Natural killer cell treated with Interleukin-12 subunit alpha and Interleukin-12 subunit beta and Interleukin-15 and Interleukin-18, amount 100 ng/mL, for 72 hours (primary cell): ENCODE measurements at regions not wholly inside any gene's neighbourhood (a gene's known extent, or its start where the extent isn't known, plus 50 kb on each side); places are given as distances from the start of the nearest gene placed in this dataset.

Source experiments
- ATAC-seq, 2 donors: fragments of 150-1000 bp; cut with Tn5 transposase in 1 of 2; sonication (Bioruptor Pico), chemical (Tn5 transposase) in 1 of 2; 2 replicates each; pipeline ENCODE4 v1.10.0; 2021
- DNase-seq: peaks from one replicate; pipeline ENCODE4 v3.0.0; 2022; ENCODE audit warnings: low spot score
- H3K27ac Mint-ChIP-seq, 2 donors: 1 replicate in 1 of 2; 2 replicates in 1 of 2; pipeline ENCODE4 v1.8.0; 2022; ENCODE audit warnings: mixed read lengths in 2 of 2, mild to moderate bottlenecking in 1 of 2, moderate library complexity in 1 of 2
- H3K27me3 Mint-ChIP-seq, 2 donors: 1 replicate in 1 of 2; 2 replicates in 1 of 2; pipeline ENCODE4 v1.8.0; 2022; ENCODE audit warnings: mixed read lengths in 2 of 2
- H3K36me3 Mint-ChIP-seq: one replicate; pipeline ENCODE4 v1.8.0; 2022; ENCODE audit warnings: mixed read lengths
- H3K4me1 Mint-ChIP-seq, 2 donors: 1 replicate in 1 of 2; 2 replicates in 1 of 2; pipeline ENCODE4 v1.8.0; 2022; ENCODE audit warnings: low read depth in 2 of 2, mixed read lengths in 2 of 2, mild to moderate bottlenecking in 1 of 2
- H3K4me3 Mint-ChIP-seq: one replicate; pipeline ENCODE4 v1.8.0; 2022; ENCODE audit warnings: mixed read lengths
- H3K9me3 Mint-ChIP-seq: 2 replicates; pipeline ENCODE4 v1.8.0; 2022; ENCODE audit warnings: mixed read lengths

DNA sequence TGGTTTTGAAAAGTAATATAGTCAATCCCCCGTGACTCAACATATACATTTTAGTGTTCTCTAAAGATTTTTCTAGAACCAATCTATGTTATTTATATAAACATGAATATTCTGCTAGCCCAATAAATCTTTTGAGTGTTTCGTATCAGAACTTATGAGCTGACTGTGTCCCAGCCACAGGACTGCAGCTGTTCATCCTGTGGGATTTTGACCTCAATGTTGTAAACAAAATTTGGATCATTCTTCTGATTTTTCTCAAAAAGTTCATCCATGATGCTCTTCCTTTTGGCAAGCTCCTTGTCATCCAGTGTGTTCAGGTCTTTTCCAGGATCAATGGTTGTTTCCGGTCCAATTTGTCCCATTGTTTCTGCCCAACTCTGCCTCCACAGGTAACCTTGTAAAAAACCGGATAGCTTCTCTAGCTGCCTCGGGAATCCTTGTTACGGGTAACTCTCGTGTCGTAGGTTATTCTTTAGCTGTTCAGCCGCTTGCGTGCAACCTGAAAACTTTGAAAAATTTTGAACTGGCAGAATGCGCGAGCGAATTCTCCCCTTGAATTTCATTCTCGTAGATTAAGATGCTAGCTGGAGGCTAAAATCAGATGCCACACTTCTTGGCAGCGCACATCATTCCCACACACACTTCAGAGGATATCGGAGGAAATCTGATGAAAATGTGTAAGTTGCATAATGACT, 195.2 kb downstream of the SH3BP4 start:
- DNase-seq: no peak
- H3K4me1 Mint-ChIP-seq: no peaks in the 10 kb centered on the region
- H3K27me3 Mint-ChIP-seq: peaks cover 15 to 40% of the 10 kb centered on the region in 2 donors

DNA sequence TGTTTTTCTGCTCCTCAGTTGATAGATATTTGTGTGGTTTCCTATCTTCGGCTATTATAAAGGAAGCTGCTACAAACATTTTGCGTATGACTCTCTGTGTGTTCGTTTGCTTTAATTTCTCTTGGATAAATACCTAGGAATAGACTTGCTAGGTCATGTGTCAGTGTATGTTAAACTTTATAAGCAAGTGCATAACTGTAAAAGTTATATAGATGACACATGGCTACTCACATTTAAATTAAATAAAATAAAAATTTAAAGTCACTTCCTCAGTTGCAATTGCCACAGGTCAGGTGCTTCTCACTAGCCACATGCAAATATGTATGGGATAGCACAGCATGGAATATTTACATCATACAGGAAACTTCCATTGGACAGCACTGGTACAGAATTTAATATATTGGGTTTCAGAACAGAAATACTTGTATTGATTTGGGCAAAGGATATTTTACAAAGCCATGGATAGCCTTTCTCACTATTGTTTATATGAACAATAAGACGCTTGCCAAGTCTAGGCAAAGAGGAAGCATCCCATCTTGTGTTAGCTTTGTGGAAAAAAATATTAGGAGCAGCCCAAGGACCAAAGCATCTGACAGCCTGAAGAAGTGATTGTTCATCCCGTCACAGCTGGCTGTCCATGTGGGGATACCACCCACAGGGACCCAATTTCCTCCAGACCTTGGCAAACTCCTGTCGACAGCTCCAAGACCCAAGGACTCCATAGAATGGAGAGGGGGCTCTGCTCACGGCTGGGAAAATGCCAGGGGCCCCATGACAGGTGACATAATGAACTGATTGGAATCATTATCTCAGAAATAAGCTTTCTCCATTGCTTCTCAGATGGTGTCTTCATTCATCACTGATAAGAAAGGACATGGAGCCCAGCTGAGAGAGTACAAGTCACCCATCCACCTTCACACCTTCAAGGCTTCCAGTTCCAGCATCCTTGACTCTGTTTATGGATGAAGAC, 196.7 kb downstream of the SH3BP4 start:
- DNase-seq: no peak
- no peak for ATAC-seq
- H3K9me3 Mint-ChIP-seq: no peaks in the 10 kb centered on the region
- H3K27ac Mint-ChIP-seq: no peak overlapping the region
- H3K36me3 Mint-ChIP-seq: no peaks in the 10 kb centered on the region
- no peak overlapping the region for H3K4me3 Mint-ChIP-seq
- H3K27me3 Mint-ChIP-seq: peaks cover 13 to 40% of the 10 kb centered on the region in 2 donors
- no peaks in the 10 kb centered on the region for H3K4me1 Mint-ChIP-seq

More for the DNA sequence above, 195.2 kb downstream of the SH3BP4 start:
- H3K9me3 Mint-ChIP-seq: no peaks in the 10 kb centered on the region
- H3K36me3 Mint-ChIP-seq: no peaks in the 10 kb centered on the region
- H3K4me3 Mint-ChIP-seq: no peak overlapping the region
- H3K27ac Mint-ChIP-seq: no peak overlapping the region
- ATAC-seq: no peak

DNA sequence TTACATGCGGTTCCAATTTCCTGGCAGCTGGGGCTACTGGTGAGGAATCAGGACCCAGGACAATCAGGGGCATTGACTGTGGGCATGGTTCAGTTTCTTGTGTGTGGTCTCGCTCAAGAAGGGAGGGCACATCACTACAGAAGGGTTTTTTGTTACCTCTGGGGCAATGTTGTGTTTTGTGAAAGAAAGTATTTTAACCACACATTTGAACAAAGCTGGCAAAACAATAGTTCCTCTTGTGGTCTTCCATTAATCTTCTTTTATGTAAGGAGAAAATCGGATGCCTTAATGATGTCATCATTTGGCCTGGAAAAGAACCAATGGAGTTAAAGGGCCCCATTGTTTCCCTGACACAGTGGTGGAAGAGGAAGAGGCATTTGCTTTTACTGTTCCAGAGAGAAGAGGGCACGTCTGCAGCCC, 197.4 kb downstream of the SH3BP4 start:
- H3K27ac Mint-ChIP-seq: no peak overlapping the region
- H3K4me3 Mint-ChIP-seq: no peak overlapping the region
- ATAC-seq (no peak), DNase-seq (no peak)
- H3K36me3 Mint-ChIP-seq: no peaks in the 10 kb centered on the region
- no peaks in the 10 kb centered on the region for H3K9me3 Mint-ChIP-seq
- peaks cover 11 to 47% of the 10 kb centered on the region in 2 donors for H3K27me3 Mint-ChIP-seq
- H3K4me1 Mint-ChIP-seq: no peaks in the 10 kb centered on the region

DNA sequence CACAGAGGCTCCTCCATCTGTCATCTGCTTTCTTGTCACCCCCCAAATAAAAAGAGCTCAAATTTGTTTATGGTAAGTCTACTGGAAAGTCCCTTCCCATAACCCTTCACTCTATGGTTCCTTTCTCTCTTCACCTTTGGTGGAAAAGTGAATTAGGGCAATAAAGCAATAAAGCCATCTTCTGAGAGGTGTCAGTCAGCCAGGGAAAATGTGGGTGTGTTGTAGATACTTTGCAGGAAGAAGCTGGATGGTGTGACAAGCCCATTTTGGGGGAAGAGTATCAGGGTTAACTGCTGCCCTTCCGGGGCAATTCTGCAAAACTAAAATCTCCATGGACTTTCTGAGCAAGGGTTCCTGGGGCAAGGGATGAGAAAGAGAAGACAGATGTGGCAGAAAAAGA, 197.9 kb downstream of the SH3BP4 start:
- H3K36me3 Mint-ChIP-seq: no peaks in the 10 kb centered on the region
- H3K4me1 Mint-ChIP-seq: no peaks in the 10 kb centered on the region
- H3K4me3 Mint-ChIP-seq: no peak overlapping the region
- H3K27me3 Mint-ChIP-seq: peaks cover 13 to 51% of the 10 kb centered on the region in 2 donors
- H3K9me3 Mint-ChIP-seq: no peaks in the 10 kb centered on the region
- ATAC-seq (no peak), DNase-seq (no peak)
- no peak overlapping the region for H3K27ac Mint-ChIP-seq

DNA sequence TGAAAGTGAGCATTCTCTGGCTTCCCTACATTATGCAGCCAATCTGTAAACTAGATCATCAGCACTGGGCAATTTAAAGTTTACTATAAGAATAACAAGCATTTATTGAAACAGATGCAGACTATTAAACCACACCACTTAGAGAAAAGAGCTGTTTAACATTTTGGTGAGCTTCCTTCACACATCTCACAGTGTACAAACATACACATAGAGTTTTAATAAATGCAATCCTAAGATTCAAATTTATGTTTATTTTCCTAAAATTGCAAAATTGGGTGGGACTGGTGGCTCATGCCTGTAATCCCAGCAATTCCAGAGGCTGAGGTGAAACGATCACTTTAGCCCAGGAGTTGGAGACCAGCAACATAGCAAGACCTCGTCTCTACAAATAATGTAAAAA, 199.3 kb downstream of the SH3BP4 start:
- Mint-ChIP-seq H3K4me3 (no peak overlapping the region), H3K27ac (no peak overlapping the region), H3K9me3 (no peaks in the 10 kb centered on the region), H3K27me3 (peaks cover 13 to 46% of the 10 kb centered on the region in 2 donors), H3K4me1 (no peaks in the 10 kb centered on the region), H3K36me3 (no peaks in the 10 kb centered on the region)
- no peak for DNase-seq
- no peak for ATAC-seq

DNA sequence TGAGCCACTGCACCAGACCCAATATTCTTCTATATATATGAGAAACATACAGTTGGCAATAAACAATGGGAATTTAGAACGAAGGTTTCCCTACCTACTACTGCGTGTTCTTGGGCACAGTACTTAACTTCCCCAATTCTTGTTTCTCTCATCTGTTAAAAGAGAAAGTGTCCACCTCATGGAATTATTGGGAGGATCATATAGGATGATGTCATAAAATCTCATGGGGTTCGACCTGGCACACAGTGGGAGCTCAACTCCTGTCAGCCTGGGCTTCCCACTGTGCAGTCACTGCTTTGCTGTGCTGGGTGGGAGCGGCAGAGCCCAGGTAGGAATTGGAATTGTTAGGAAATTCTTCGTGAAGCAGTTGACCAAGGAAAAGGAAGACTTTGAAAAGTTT, 203.3 kb downstream of the SH3BP4 start:
- Mint-ChIP-seq H3K9me3 (no peaks in the 10 kb centered on the region), H3K4me3 (no peak overlapping the region), H3K4me1 (no peaks in the 10 kb centered on the region), H3K36me3 (no peaks in the 10 kb centered on the region), H3K27ac (no peak overlapping the region), H3K27me3 (peaks cover 18 to 43% of the 10 kb centered on the region in 2 donors)
- no peak for DNase-seq
- ATAC-seq: no peak

DNA sequence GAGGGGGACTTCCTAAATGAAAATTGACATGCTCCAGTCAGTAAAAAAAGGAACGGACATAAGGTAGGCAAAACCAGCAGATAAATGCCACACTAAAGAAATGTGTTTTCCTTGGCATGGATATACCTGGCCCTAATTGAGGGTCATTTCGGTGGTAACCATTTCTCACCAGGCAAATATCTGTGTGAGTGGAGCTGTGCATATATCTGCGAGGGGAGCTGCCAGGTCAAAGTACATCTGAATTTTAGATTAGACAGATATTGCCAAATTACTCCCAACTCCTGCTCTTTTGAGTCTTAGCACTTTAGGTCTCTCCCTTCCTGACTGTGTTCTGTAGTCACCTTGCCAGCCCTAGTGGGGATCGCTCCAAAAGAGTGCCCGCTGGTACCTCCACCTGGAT, 204.2 kb downstream of the SH3BP4 start:
- Mint-ChIP-seq H3K27ac (no peak overlapping the region), H3K9me3 (no peaks in the 10 kb centered on the region), H3K36me3 (no peaks in the 10 kb centered on the region), H3K4me3 (no peak overlapping the region), H3K27me3 (peaks cover 19 to 48% of the 10 kb centered on the region in 2 donors), H3K4me1 (no peaks in the 10 kb centered on the region)
- DNase-seq (no peak), ATAC-seq (no peak)

DNA sequence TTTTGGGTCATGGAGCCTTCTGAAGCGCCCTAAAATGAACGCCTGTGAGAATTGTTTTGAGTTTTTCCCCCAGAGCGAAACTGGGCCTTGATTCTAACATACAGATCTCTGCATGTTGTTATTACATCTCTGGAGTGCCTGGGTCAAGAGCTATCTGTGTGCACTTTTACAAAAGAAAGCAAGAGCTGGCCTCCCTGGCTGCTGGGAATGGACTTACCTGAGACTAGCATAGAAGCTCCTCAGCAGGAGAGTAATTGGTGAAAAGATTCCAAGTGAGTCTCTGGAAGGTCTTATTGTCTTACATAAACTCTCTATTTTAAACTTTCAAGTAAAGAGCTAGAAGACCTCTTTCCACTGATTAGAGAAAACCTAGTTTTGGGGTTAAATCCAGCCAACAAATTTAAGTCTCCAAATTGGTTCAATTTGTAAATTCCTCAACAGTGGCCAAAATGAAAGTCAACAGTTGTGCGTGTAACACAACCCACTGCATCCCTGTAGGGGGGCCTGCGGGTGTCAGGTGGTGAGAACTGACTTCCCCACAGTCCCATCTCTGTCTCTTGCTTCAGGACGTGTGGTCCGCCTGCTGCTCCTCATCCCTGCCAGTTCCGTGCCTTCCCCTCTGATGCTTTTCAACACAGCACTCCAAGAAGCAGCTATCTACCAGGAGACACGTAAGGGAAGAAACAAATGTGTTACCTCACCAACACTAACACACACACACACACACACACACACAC, 206.1 kb downstream of the SH3BP4 start:
- Mint-ChIP-seq H3K27me3 (peaks cover 20 to 50% of the 10 kb centered on the region in 2 donors), H3K9me3 (no peaks in the 10 kb centered on the region), H3K27ac (no peak overlapping the region), H3K4me3 (no peak overlapping the region), H3K36me3 (no peaks in the 10 kb centered on the region), H3K4me1 (no peaks in the 10 kb centered on the region)
- DNase-seq (no peak), ATAC-seq (no peak)

DNA sequence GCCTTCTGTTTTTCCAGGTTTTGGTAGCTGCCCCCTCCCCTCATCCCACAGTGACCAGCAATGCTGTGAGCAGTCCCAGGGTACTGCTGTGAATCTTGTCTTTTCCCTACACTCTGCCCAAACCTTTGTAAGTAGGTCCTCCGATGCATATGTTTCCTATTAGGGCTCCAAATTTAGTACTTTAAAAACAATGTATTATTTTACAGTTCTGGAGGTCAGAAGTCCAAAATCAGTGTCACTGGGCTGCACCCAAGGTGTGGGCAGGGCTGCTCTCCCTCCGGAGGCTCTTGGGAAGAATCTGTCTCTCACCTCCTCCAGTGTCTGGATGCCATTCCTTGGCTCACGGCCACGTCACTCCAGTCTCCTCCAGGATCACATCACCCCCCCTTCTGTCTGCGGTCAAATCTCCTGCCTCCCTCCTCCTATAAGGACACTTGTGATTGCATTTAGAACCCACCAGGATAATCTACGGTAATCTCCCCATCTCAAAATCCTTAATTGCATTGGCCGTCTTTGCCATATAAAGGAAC, 208.5 kb downstream of the SH3BP4 start:
- Mint-ChIP-seq H3K36me3 (no peaks in the 10 kb centered on the region), H3K4me3 (no peak overlapping the region), H3K27me3 (peaks cover 17 to 39% of the 10 kb centered on the region in 2 donors), H3K4me1 (no peaks in the 10 kb centered on the region), H3K9me3 (no peaks in the 10 kb centered on the region), H3K27ac (no peak overlapping the region)
- DNase-seq: no peak
- no peak for ATAC-seq

DNA sequence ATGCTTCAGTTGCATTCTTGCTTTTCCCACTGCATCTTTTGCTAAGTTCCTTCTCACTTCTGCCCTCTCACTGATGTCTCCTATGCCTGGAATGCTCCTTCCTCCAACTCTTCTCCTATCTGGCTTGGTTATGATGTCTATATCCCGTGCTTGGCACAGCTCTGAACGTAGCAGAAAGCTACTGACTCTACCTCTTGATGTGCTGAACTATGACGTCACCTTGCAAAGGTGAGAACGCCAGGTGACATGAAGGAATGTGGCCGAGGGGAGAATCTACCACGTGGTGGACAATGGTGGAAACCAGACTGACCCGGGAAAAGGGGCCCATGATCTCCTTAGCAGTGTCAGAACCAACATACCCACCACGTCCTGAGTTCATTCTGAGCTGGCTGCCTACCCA, 209.7 kb downstream of the SH3BP4 start:
- Mint-ChIP-seq H3K27me3 (peaks cover 20 to 51% of the 10 kb centered on the region in 2 donors), H3K27ac (no peak overlapping the region), H3K4me1 (no peaks in the 10 kb centered on the region), H3K4me3 (no peak overlapping the region), H3K36me3 (no peaks in the 10 kb centered on the region), H3K9me3 (no peaks in the 10 kb centered on the region)
- DNase-seq (no peak), ATAC-seq (no peak)

DNA sequence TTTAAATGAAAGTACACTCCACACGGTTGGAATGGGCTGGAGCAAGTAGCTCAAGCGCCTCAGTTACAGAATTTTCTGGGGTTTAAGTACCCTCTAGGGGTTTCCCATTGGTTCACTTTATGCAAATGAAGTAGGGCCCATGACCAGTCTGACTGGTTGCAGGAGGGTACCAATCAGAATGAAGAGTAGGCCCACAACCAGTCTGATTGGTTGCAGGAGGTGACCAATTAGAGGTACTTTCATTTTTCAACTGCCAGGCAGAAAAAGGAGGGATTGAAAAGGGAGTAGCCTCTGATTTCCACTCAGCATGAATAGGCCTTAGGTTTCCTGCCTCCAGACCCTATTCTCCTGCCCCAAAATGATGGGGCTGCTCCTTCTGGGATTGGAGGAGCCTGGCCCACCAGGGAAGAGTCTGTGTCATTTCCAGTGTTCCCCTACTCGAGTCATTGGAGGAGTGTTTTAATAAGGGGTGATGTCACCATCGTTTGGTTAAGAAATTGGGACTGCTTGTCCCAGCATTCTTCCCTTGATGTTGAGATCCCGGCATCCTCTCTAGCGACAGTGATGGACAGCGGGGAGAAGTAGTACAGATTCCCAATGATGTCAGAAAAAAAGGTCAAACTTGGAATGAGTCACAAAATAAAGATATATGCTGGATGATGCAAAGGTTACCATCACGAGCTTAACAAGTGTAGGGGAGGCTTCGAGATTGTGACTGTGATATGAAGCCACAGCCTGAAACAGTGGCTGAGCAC, 210.4 kb downstream of the SH3BP4 start:
- Mint-ChIP-seq H3K4me3 (no peak overlapping the region), H3K27me3 (peaks cover 18 to 45% of the 10 kb centered on the region in 2 donors), H3K4me1 (no peaks in the 10 kb centered on the region), H3K9me3 (no peaks in the 10 kb centered on the region), H3K27ac (no peak overlapping the region), H3K36me3 (no peaks in the 10 kb centered on the region)
- no peak for DNase-seq
- ATAC-seq: no peak

DNA sequence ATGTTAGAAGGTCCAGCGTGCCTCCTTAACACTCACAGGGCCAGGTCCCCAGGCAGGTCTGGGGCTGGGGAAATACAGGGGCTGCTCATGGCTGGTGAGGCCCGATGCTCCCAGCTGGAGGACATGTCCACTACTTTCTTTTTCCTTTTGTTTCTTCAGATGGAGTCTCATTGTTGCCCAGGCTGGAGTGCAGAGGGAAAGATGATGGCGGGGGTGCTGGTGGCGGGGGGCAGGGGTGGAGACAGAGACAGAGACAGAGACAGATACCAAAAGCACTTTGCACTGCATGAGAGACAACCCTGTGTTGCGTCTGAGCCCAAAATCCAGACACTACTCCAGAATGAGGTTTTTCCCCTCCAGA, 211.0 kb downstream of the SH3BP4 start:
- H3K36me3 Mint-ChIP-seq: no peaks in the 10 kb centered on the region
- DNase-seq: no peak
- no peak for ATAC-seq
- H3K27me3 Mint-ChIP-seq: peaks cover 18 to 44% of the 10 kb centered on the region in 2 donors
- H3K27ac Mint-ChIP-seq: no peak overlapping the region
- no peaks in the 10 kb centered on the region for H3K9me3 Mint-ChIP-seq
- no peak overlapping the region for H3K4me3 Mint-ChIP-seq
- no peaks in the 10 kb centered on the region for H3K4me1 Mint-ChIP-seq

DNA sequence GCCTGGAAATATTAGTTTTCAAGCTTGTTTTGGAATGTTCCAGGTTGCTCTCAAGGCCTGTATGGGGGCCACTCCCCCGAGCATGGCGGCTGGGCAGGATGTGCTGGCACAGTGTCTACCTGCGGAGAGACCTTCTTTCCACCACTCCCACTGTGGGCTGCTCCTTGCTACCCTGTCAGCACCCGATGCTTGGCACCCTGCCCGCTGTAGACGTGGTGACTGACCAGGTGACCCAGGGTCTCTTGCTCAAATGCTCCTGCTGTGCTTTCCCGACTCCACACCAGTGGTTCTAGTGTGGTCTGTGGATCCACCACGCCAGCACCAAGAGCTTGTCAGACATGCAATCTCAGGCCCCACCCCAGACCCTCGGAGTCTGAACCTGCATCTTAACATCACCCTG, 213.3 kb downstream of the SH3BP4 start:
- H3K36me3 Mint-ChIP-seq: no peaks in the 10 kb centered on the region
- no peak overlapping the region for H3K4me3 Mint-ChIP-seq
- H3K27ac Mint-ChIP-seq: no peak overlapping the region
- DNase-seq (no peak), ATAC-seq (no peak)
- peaks cover 4% of the 10 kb centered on the region for H3K9me3 Mint-ChIP-seq
- H3K4me1 Mint-ChIP-seq: peaks cover 0 to 3% of the 10 kb centered on the region in 2 donors
- peaks cover 15 to 33% of the 10 kb centered on the region in 2 donors for H3K27me3 Mint-ChIP-seq
